Endothelial cell of umbilical vein (primary cell): ENCODE measurements at regions not wholly inside any gene's neighbourhood (a gene's known extent, or its start where the extent isn't known, plus 50 kb on each side); places are given as distances from the start of the nearest gene placed in this dataset.

Experiments used
- BruUV-seq: library from RNA; stranded (reverse); fragments of 400-500 nt; replicated peaks from 2 replicates; lab custom pipeline; 2021; lab: Mats Ljungman, UMichigan
- CTCF ChIA-PET: fragments of 300-600, 350-600 bp; sonication (Branson Sonifier 250); formaldehyde crosslinking; loops from one replicate; lab custom pipeline; 2021; ENCODE audit warnings: antibody characterized with exemption, inconsistent platforms; lab: Charles Lee
- POLR2A ChIA-PET: fragments of 300-600, 350-600 bp; sonication (Branson Sonifier 250); formaldehyde crosslinking; loops from one replicate; lab custom pipeline; 2021; ENCODE audit warnings: antibody characterized with exemption, inconsistent platforms; lab: Charles Lee
- DNase-seq: peaks from one replicate; pipeline ENCODE4 v3.0.0-alpha.2; 2011; ENCODE audit warnings: low read depth, low spot score
- FAIRE-seq: peaks from 2 replicates; lab custom pipeline; 2011; peaks lifted over from hg19 to GRCh38; lab: Jason Lieb, UNC
- H2AFZ ChIP-seq: 2 replicates; pipeline ENCODE4 v1.6.0; 2012; ENCODE audit warnings: low read depth, low read length, control low read depth, inconsistent platforms
- H3K27ac ChIP-seq: 2 replicates; pipeline ENCODE4 v1.5.1; 2011; ENCODE audit warnings: low read depth, mild to moderate bottlenecking, control low read depth, low read length, moderate library complexity; ENCODE audit not compliant: insufficient read depth
- H3K27me3 ChIP-seq, 2 experiments: 2 replicates each; pipeline versions ENCODE4 v1.6.0 to v1.6.1; 2011; ENCODE audit warnings: low read length in 2 of 2, mixed read lengths in 1 of 2; ENCODE audit not compliant: control insufficient read depth in 2 of 2, insufficient read depth in 2 of 2
- H3K36me3 ChIP-seq, 2 experiments: 2 replicates in 1 of 2; 3 replicates in 1 of 2; pipeline ENCODE4 v1.5.1; 2011; ENCODE audit warnings: low read length in 2 of 2, mild to moderate bottlenecking in 1 of 2, moderate library complexity in 1 of 2; ENCODE audit not compliant: control insufficient read depth in 2 of 2, insufficient read depth in 2 of 2; ENCODE audit errors: extremely low read depth in 1 of 2
- H3K4me1 ChIP-seq: 3 replicates; pipeline ENCODE4 v1.5.1; 2011; ENCODE audit warnings: mild to moderate bottlenecking, low read length; ENCODE audit not compliant: control insufficient read depth, insufficient read depth; ENCODE audit errors: extremely low read depth
- H3K4me2 ChIP-seq: 2 replicates; pipeline ENCODE4 v1.6.1; 2011; ENCODE audit warnings: low read length, control low read depth, mixed read lengths; ENCODE audit not compliant: insufficient read depth
- H3K4me3 ChIP-seq, 3 experiments: fragments of 200-600 bp in 1 of 3; sonication (generic), shearing (Covaris generic) in 1 of 3; replicated peaks in 1 of 3; 2 replicates each; pipeline ENCODE4 v1.5.1; 2011 to 2016; ENCODE audit warnings: control low read depth in 3 of 3, low read length in 3 of 3, mild to moderate bottlenecking in 2 of 3, inconsistent platforms in 1 of 3, low read depth in 1 of 3, moderate library complexity in 1 of 3; ENCODE audit not compliant: insufficient read depth in 1 of 3
- H3K79me2 ChIP-seq: 2 replicates; pipeline ENCODE4 v1.6.0; 2012; ENCODE audit warnings: low read length, inconsistent platforms; ENCODE audit not compliant: control insufficient read depth, insufficient read depth
- H3K9ac ChIP-seq: replicated peaks from 2 replicates; pipeline ENCODE3; 2011; ENCODE audit warnings: low read length, control low read depth; ENCODE audit not compliant: insufficient read depth; ENCODE audit errors: extremely low read depth
- H3K9me1 ChIP-seq: replicated peaks from 3 replicates; pipeline ENCODE4 v1.6.0; 2011; ENCODE audit warnings: mild to moderate bottlenecking, low read length; ENCODE audit not compliant: control insufficient read depth, insufficient read depth; ENCODE audit errors: extremely low read depth
- H3K9me3 ChIP-seq: replicated peaks from 2 replicates; pipeline ENCODE4 v1.5.1; 2012; ENCODE audit warnings: low read length, inconsistent platforms; ENCODE audit not compliant: control insufficient read depth, insufficient read depth
- H4K20me1 ChIP-seq: replicated peaks from 2 replicates; pipeline ENCODE3; 2011; ENCODE audit warnings: mild to moderate bottlenecking, low read length; ENCODE audit not compliant: control insufficient read depth, insufficient read depth; ENCODE audit errors: extremely low read depth
- EZH2 ChIP-seq: IDR thresholded peaks from 2 replicates; pipeline ENCODE4 v1.6.1; 2012; ENCODE audit warnings: borderline replicate concordance, low read depth, mild to moderate bottlenecking, moderate library complexity, low read length, inconsistent platforms; ENCODE audit not compliant: severe bottlenecking
- FOS ChIP-seq: IDR thresholded peaks from 2 replicates; pipeline ENCODE4 v1.6.1; 2011; ENCODE audit warnings: mild to moderate bottlenecking, low read length, moderate library complexity, borderline replicate concordance; ENCODE audit not compliant: insufficient read depth
- GATA2 ChIP-seq: IDR thresholded peaks from 2 replicates; pipeline ENCODE4 v1.7.0; 2011; ENCODE audit warnings: low read depth, mild to moderate bottlenecking, moderate library complexity, mixed read lengths, low read length; ENCODE audit not compliant: insufficient read length, insufficient read depth
- JUN ChIP-seq: IDR thresholded peaks from 2 replicates; pipeline ENCODE4 v1.6.1; 2011; ENCODE audit warnings: borderline replicate concordance, low read depth; ENCODE audit not compliant: insufficient read length, insufficient read depth
- MYC ChIP-seq: IDR thresholded peaks from one replicate; pipeline ENCODE4 v1.6.1; 2011; ENCODE audit warnings: mild to moderate bottlenecking, low read depth, low read length
- POLR2A ChIP-seq: IDR thresholded peaks from 2 replicates; pipeline ENCODE4 v1.6.1; 2012; ENCODE audit warnings: low read depth, mild to moderate bottlenecking, control low read depth, low read length
- POLR2AphosphoS5 ChIP-seq: IDR thresholded peaks from 2 replicates; pipeline ENCODE4 v1.6.1; 2012; ENCODE audit warnings: low read depth, mild to moderate bottlenecking, control low read depth, low read length, moderate library complexity; ENCODE audit not compliant: insufficient read depth
- dilution Hi-C: fragments of 300-500 bp; cut with MboI; formaldehyde crosslinking; loops from one replicate; pipeline ENCODE4 v1.15.0; 2019; ENCODE audit warnings: low sequenced_read_pairs; ENCODE audit not compliant: extremely low pct_ligation_motif_present
- intact Hi-C: fragments of 100-400 bp; cut with micrococcal nuclease; formaldehyde crosslinking; loops from one replicate; pipeline ENCODE4 v1.10.0; 2022
- TF ChIP-seq, protein P1 (sequence below), 2 donors: IDR thresholded peaks; 1 replicate in 1 of 2; 2 replicates in 1 of 2; pipeline ENCODE4 v1.5.1; 2011; ENCODE audit warnings: low read length in 2 of 2, mild to moderate bottlenecking in 2 of 2, moderate library complexity in 2 of 2, control low read depth in 1 of 2, inconsistent platforms in 1 of 2, low read depth in 1 of 2; ENCODE audit not compliant: insufficient read depth in 1 of 2; ENCODE audit errors: extremely low read depth in 1 of 2

DNA sequence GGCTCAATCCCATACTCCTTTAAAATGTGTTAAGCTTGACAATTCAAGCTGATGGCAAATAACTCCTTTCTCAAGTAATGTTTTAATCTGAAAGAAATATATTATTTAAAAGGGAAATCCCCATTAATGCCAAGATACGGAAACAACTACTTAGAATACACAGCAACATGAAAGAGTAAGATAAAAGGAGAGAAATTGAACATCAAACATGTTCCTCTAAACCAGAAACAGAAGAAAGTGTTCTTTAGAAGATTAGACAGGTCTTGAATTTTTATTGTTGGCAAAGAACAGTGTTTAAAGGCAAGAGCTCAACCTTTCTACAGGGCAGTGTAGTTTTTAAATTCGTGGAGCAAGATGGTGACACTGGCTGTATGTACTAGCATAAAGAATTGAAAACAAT lies 105.8 kb upstream of the NRIP1 start:
- intact Hi-C loops (no loop called here), dilution Hi-C loops (no loop called here)
- no peak overlapping the region for H3K4me3 ChIP-seq
- H3K9ac ChIP-seq, result no peak overlapping the region
- no TSS peak for BruUV-seq
- H3K79me2 ChIP-seq, result no peaks in the 10 kb centered on the region
- H2AFZ ChIP-seq, result no peak overlapping the region
- no peaks in the 10 kb centered on the region for H3K36me3 ChIP-seq
- no peak for TF ChIP-seq EZH2
- TF ChIP-seq, protein P1, sequence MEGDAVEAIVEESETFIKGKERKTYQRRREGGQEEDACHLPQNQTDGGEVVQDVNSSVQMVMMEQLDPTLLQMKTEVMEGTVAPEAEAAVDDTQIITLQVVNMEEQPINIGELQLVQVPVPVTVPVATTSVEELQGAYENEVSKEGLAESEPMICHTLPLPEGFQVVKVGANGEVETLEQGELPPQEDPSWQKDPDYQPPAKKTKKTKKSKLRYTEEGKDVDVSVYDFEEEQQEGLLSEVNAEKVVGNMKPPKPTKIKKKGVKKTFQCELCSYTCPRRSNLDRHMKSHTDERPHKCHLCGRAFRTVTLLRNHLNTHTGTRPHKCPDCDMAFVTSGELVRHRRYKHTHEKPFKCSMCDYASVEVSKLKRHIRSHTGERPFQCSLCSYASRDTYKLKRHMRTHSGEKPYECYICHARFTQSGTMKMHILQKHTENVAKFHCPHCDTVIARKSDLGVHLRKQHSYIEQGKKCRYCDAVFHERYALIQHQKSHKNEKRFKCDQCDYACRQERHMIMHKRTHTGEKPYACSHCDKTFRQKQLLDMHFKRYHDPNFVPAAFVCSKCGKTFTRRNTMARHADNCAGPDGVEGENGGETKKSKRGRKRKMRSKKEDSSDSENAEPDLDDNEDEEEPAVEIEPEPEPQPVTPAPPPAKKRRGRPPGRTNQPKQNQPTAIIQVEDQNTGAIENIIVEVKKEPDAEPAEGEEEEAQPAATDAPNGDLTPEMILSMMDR (IDR thresholded peaks at IDR 0.05; ENCODE audit: extremely low read depth in 1 of 2, insufficient read depth in 1 of 2, low read depth in 1 of 2, low read length in 2 of 2), result no peak
- TF ChIP-seq FOS, result no peak
- TF ChIP-seq JUN, result no peak
- no peak for TF ChIP-seq POLR2A
- no peak for TF ChIP-seq MYC
- TF ChIP-seq POLR2AphosphoS5, result no peak
- TF ChIP-seq GATA2, result no peak
- ChIA-PET POLR2A (no interaction called here), CTCF (no interaction called here)
- H3K9me1 ChIP-seq, result no peaks in the 10 kb centered on the region
- H3K4me2 ChIP-seq, result no peak overlapping the region
- H3K4me1 ChIP-seq, result no peaks in the 10 kb centered on the region
- DNase-seq (no peak), FAIRE-seq (no peak)
- H3K9me3 ChIP-seq, result no peaks in the 10 kb centered on the region
- H3K27ac ChIP-seq, result no peak overlapping the region
- no peaks in the 10 kb centered on the region for H4K20me1 ChIP-seq
- H3K27me3 ChIP-seq, result no peaks in the 10 kb centered on the region
